Activated CD4-positive, alpha-beta T cell treated with anti-CD3 and anti-CD28 coated beads for 4 hours (primary cell): ENCODE measurements at regions not wholly inside any gene's neighbourhood (a gene's known extent, or its start where the extent isn't known, plus 50 kb on each side); places are given as distances from the start of the nearest gene placed in this dataset.
"Not testable (repeated sequence)": the region's sequence is repeated elsewhere in the genome, so short reads cannot be mapped to it uniquely, and the experiment has no call there.

Experiments
- DNase-seq, 2 donors: peaks; one replicate each; pipeline ENCODE4 v3.0.0-alpha.2; 2020

DNA sequence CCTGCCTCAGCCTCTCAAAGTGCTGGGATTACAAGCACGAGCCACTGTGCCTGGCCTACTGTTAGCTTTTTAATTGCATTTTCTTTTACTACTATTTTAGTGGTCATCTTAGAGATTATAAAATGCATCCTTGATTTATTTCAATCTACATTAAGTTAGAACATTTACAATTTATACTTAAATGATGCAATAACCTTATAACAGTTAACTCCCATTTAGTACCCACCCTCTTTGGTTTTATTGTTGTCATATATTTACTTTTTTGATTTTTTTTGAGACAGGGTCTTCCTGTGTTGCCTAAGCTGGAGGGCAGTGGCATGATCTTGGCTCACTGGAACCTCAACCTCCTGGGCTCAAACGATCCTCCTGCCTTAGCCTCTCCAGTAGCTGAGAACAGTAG is 77.3 kb downstream of the PPCDC start:
- no peak for DNase-seq

DNA sequence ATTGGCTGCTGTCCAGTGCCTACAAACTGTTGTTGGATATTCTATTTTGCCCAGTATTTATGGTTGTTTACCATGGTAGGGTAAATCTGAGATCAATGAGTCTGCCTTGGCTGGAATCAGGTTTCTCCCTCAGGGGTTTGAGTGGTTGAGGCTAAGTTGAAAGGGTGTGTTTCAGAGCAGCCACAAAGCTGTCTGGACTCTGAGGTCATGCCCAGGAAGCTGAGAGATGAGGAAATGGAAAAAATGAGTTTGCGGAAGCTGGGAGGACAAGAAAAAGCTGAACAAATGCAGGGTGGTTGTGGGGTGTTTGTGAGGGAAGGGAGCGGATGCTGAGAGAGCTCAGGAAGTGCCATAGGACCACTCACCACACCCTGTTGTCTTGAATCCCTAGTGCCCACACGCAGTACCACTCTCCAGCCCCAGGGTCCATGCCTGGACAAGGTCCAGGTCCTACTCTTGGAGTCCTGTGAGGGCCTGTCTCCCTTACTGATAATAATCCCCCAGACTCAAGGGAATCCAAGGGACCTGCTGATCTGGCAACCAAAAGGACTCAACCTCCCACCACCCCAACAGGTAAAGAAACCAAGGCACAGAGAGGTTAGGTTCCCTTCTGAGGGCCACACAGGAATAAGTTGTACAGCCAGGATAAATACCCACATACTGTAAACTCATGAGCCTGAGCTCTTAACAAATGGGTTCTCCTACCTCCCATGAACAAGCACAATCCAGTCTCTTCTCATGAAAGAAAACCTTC is 81.6 kb downstream of the PPCDC start:
- DNase-seq = peak; percentile 10 to 18

DNA sequence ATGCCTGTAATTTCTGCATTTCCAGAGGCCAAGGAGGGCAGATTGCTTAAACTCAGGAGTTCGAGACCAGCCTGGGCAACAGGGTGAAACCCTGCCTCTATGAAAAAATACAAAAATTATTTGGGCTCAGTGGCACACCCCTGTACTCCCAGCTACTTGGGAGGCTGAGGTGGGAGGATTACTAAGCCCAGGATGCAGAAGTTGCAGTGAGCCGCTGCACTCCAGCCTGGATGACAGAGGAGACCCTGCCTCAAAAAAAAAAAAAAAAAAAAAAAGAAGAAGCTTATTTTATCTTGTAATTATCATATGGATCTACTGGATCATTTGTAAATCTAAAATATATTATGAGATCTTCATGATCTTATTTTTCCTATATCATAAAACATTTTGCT is 84.1 kb downstream of the PPCDC start:
- DNase-seq = no peak

DNA sequence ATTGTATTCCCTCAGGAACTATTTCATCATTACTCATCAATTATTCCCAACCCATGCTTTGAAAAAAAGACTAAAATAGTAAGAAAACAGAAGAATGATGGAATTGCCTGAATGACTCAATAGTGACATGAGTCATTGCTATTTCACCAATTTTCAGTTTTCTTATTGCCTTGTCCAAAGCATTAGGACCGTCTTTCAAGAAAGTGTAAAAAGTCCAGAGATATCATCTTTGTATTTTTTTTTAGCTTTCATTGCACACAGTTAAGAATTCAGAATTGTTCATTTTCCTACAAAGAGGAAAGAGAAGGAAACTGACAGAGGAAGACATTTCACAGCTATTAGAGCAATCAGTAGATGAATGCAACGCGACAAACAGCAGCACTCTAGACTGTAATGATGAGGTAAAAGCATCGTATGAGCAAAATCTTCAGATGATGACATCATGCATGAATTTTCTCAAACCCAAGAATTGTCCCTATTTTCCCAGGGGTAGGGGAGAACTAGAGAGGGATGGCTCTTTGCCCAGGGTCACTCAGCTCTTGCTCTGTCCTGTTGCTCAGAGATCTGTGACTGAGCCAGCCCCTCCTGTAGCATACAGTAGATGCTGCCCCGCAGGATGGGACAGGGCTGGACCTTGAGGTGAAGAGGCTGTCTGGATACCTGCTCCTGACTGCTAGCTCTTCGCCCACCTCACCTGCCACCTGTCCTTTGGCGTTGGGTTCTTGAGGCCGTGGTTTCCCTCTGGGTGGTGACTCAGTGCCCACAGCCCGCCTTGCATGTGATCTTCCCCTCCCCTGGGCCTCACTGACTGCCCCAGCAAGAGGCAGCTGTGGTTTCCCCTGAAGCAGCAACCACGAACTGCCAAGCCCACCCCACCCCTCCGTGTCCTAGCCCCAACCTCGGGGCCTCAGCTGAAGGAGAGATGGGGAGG is 84.8 kb downstream of the PPCDC start:
- peak; percentile 27 to 31 for DNase-seq

DNA sequence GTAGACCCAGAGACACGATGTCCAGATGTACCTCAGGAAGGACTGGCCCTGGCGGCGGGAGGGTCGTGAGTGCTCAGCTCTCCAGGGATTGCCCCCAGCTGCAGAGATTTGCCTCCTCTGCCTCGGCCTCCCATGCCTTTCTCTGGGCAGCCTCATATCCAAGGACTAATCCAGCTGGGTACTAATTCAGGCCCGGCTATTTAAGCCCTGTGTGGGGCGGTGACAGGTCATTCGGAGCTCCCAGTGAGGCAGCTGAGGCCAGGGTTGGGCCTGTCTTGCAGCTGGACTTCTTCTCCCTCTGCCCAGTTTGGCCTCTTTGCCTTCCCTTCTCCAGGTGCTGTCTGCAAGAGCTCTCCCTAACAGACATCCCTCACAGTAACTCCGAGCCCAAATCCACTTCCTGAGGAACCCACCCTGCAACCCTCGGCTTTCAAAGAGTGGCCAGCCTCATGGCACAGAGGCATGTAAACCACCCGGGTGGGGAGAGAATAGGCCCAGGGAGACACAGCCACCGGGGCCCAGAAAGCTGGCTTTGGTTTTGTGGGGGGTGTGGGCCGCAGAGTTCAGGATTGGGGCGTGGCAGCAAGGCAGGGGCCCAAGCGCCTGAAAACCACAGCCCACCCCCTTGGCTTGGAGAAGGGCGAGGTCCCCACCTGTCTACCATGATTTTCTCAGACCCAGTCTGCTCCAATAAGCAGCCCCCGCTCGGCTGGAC is 85.8 kb downstream of the PPCDC start:
- DNase-seq = no peak

DNA sequence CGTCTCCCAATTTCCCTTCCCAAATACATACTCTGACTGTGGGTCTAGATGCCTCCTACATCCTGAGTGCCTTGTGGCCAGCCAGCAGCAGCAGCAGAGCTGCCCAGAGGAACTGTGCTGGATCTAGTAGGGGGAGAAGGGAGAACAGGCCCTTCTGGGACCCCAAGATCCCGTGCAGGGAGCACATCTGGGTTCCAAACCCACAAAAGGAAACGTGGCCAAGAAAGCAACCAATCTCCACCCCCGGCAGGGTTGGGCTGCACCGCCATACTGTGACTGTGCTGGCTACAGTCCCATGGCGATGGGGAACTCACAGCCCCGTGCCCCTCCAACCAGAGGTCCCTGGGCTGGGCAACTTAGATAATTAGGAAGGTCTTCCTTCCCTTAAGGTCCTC is 86.3 kb downstream of the PPCDC start:
- no peak for DNase-seq

DNA sequence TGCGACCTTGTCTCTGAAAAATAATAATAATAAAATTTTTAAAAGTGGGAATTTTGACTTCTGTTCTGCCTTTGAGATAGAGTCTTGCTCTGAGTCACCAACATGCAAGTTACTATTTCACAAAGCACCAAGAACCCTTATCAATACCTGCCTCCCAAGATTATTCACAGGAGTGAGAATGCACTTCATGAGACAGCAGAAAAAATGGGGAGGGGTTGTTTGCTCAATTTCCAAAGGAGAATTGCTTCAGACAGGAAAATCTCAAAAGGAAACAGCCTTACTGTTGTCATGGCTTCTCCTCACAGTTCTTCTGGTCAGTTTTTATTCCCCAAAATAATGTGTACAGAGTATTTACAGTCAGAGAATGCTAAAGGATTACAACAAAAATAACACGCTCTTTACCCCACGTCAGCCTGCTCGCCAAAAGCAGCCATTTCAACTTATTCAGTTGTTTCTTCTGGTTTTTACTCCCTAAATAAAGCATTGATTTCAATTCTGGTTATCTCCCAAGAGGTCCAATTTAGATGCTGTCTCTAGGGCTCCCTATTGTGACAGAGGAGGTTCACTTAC is 89.0 kb downstream of the PPCDC start:
- DNase-seq = no peak

DNA sequence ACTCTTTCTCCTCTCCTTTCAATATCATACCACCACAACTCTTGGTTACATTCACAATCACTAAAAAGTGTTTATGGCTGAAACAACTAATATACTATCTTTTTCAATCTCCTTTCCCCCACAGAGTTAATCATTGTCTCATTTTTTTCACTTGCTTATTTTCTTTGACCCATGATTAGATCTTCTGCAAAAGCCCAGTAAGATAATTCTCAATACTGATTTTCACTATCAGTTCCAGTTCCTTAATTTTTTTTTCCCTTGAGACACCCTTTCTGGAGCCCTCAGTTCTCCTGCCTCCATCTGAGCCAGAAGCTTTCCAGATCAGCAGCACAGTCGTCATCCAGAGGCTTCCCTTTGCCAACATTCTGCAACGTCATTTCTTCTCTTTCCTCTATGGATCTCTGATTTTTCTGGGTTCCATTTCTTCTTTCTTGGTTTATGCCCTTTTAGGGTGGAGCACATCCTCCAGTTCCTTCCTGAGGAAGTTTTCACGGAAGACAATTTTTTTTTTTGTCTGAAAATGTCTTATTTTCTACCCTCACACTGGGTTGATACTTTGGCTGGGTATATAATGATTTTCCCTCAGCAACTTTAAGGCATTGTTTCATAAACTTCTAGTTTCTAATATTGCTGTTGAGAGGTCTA is 88.7 kb upstream of the C15orf39 start:
- no peak for DNase-seq

DNA sequence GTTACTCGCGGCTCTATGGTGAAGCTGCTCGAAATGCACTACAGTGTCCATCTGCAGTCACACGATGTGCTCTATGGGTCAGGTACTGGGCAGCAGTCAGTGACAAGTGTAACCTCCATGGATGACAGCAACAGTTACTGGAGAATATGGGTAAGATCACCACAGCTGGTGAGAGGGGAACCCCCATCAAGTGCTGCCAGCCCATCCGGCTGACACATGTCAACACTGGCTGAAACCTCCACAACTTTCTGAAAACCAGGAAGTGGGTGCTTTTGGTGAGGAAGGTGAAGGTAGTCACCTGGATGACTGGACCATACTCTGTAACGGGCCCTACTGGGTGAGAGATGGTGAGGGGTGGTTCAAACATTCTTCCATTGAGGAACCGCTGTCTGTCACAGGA is 87.4 kb upstream of the C15orf39 start:
- DNase-seq = no peak

DNA sequence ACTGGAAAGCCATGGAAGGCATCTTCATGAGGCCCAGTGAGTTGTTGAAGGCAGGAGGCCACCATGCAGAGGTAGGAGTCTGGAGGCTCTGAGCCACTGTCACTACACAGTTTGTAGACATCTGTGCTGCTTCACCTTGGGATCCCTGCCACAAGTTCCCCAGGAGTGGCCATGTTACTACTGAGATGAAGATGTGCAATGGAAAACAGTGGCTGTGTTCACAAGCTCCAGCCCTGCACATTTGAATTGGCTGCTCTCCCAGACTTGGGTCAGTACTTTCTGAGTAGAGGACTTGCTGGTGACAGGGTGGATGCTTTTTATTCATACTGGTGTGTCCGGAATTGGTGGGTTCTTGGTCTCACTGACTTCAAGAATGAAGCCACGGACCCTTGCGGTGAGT is 86.9 kb upstream of the C15orf39 start:
- DNase-seq = no peak

DNA sequence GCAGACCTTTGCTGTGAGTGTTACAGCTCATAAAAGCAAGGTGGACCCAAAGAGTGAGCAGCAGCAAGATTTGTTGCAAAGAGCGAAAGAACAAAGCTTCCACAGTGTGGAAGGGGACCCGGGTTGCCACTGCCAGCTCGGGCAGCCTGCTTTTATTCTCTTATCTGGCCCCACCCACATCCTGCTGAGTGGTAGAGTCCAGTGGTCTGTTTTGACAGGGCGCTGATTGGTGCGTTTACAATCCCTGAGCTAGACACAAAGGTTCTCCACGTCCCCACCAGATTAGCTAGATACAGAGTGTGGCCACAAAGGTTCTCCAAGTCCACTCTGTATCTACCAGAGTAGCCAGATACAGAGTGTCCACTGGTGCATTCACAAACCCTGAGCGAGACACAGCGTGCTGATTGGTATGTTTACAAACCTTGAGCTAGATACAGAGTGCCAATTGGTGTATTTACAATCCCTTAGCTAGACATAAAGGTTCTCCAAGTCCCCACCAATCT is 86.2 kb upstream of the C15orf39 start:
- not testable (repeated sequence) for DNase-seq

DNA sequence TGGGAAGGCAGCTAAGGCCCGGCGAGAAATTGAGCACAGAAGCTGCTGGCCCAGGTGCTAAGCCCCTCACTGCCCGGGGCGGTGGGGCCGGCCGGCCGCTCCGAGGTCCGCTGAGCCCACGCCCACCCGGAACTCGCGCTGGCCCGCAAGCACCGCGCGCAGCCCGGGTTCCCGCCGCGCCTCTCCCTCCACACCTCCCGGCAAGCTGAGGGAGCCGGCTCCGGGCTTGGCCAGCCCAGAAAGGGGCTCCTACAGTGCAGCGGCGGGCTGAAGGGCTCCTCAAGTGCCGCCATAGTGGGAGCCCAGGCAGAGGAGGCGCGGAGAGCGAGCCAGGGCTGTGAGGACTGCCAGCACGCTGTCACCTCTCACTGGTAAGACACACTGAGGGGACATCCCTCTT is 85.5 kb upstream of the C15orf39 start:
- DNase-seq = not testable (repeated sequence)

DNA sequence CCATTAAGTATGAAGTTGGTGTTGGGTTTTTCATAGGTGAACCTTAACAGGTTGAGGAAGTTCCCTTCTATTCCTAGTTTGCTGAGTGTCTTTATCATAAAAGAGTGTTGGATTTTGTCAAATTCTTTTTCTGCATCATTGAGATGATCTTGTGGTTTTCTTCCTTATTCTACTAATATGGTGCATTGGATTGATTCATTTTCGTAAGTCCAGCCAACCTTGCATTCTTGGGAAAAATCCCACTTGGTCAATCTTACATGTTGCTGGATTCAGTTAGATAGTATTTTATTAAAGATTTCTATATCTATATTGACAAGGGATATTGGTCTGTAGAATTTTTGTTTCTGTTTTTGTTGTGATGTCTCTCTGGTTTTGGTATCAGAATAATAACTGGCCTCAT is 83.7 kb upstream of the C15orf39 start:
- DNase-seq = no peak

DNA sequence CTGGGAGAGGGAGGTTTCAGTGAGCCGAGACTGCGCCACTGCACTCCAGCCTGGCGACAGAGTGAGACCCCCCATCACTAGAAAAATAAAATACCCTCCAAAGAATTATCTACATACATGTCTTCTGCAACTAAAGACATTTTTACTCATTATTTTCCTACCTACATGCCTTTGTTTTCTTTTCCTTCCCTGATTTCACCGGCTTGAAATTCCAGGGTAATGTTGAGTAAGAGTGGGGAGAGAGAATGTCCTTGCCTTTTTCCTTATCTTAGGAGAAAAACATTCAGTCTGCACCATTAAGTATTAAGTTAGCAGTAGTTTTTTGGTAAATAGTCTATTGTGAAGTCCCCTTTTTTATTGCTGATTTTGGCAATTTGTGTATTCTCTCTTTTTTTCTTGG is 82.4 kb upstream of the C15orf39 start:
- DNase-seq = not testable (repeated sequence)

DNA sequence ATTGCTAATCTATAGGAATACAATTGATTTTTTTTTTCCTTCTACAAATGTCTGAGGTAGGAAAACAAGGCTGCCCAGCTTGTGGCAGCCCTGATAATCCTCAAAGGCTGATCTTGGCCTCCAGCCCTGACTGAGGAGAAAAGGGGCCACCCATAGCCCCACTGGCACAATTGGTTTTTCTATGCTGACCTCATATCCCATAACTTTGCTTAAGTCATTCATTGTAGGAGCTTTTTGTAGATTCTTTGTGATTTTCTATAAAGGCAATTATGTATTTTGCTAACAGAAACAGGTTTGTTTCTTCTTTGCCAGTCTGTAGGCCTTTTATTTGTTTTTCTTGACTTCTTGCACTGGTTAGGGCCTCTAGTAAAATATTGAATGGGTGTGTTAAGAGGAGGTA is 80.2 kb upstream of the C15orf39 start:
- no peak for DNase-seq

DNA sequence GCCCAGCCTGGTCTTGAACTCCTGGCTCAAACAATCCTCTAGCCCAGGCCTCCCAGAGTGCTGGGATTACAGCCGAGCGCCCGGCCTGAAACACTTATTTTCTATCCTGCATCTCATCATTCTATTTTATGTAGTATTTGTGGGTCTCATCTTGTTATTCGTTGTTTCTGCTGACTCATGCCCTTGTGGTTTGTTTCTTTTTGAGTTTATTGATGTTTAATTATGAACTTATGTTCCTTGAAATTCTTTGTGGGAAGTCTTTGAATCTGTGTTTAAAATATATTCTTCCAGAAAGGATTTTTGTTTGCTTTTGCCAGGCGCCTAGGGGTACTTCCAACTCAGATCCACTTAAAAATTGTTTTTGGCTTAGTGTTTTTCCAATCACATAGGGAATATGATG is 78.3 kb upstream of the C15orf39 start:
- DNase-seq = no peak

DNA sequence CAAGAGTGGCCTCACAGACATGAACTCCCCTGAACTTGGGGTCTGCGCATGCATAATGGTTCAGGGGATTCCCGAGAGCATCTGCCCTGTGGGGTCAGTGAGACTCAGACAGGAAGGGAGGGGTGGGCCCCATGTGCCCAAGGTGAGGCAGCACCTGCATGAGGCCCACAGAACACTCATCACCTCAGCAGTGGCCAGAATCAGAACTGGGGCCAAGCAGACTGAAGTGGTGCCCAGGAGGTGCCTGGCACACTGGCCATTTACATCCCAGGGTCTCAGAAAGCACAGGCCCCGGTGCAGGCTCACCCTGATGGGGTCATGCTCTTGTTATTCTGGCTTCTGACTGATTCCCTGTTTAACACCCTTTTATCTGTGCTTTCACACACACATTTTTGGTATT is 77.4 kb upstream of the C15orf39 start:
- not testable (repeated sequence) for DNase-seq

DNA sequence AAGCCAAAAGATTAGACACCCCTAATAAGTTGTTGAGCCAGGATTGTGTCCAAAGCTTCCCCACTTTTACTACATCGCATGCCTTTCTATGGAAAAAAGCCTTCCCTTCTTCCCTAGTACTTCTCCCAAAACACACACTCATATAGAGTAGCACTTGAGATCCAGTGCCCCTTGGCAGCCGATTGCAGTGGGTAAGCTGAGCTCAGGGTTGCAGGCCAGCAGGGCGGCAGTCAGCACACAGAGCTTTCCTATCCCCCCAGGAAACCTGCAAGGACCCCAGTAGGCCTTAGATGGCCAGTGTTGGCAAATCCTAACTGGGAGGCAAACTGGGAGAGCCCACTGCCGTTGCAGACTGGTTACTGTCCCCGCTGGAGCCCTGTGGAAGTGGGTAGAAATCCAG is 75.7 kb upstream of the C15orf39 start:
- DNase-seq = no peak

DNA sequence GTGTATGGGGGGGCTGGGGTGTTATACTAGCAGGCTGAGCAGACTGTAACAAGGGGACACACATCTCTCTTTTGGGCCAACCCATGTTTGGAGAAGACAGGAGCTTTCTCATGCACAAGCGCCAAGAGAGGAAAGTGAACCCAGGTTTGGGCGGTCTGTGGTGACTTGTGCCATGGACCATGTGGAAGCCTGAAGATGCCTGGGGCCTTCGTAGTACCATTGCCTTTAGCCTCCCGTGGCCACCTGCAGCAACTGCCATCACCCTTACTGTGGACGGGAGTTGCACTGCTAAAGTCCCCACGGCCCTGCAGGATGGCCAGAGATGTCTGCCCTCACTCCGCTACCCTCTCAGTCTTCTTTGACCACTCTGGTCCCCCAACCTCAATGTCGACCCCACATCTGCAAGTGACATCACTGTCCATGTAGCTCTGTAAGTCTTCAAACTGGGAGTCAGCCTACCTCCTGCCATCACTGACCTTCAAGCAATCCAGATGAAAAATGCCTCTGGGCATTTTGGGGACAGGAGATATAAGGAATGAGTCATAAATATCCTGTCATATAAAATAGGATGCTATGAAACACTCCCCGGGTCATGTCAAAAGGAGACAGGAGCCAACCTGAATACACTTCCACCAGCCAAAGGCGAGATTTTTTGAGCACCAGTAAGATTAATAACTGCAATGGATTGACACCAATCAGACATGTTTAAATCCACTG is 74.7 kb upstream of the C15orf39 start:
- DNase-seq = no peak

DNA sequence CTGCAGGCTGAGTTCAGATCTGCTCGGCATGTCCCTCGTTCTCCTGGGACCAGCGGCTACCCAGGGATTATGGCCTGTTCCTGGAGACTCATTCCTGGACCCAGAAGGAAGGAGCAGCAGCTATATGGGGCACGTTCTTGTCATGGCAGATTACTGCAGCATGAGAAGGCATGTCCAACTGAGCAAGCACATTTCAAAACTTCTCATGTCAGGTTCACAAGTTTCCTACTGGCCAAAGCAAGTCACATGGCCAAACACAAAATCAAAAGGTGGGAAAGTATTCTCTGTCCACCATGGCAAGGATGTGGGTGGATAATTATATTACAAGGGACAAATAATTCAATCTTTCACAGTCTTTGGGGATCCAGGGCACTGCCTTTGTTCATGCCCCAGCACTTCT is 71.9 kb upstream of the C15orf39 start:
- no peak for DNase-seq

DNA sequence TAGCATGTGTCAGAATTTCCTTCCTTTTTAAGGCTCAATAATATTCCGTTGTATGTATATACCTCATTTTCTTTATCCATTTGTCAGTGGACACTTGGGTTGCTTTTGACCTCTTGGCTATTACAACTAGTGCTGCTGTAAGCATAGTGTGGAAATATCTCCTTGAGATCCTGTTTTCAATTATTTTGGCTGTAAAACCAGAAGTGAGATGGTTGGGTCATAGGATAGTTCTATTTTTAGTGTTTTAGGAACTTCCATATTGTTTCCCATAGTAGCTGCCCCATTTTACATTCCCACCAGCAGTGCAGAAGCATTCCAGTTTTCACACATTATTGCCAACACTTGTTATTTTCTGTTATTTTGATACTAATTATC is 70.4 kb upstream of the C15orf39 start:
- no peak for DNase-seq

DNA sequence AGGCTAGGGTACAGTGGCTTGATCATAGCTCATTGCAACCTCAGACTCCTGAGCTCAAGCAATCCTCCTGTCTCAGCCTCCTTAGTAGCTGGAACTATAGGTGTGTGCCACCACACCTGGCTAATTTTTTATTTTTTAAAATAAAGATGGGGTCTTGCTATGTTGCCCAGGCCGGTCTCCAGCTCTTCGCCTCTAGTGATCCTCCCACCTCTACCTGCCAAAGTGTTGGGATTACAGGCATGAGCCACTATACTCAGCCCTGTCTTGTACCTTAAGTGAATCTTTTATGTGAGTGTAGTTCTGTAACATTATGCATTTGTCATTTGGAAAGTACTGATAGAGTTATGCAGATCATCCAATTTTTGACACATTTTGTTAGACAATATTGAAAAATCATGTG is 66.9 kb upstream of the C15orf39 start:
- DNase-seq = no peak
